HEK293T (cell line): ENCODE measurements at regions not wholly inside any gene's neighbourhood (a gene's known extent, or its start where the extent isn't known, plus 50 kb on each side); places are given as distances from the start of the nearest gene placed in this dataset.

Source experiments
- ARNT ChIP-seq: fragments of 450-650 bp; IDR thresholded peaks from 2 replicates; pipeline ENCODE4 v1.6.1; 2017; ENCODE audit warnings: mild to moderate bottlenecking
- BHLHE40 ChIP-seq: fragments of 450-650 bp; IDR thresholded peaks from 2 replicates; pipeline ENCODE4 v1.6.1; 2016; ENCODE audit warnings: mild to moderate bottlenecking, moderate library complexity, borderline replicate concordance
- ZNF384 ChIP-seq: fragments of 450-650 bp; IDR thresholded peaks from 2 replicates; pipeline ENCODE4 v1.6.1; 2016

DNA sequence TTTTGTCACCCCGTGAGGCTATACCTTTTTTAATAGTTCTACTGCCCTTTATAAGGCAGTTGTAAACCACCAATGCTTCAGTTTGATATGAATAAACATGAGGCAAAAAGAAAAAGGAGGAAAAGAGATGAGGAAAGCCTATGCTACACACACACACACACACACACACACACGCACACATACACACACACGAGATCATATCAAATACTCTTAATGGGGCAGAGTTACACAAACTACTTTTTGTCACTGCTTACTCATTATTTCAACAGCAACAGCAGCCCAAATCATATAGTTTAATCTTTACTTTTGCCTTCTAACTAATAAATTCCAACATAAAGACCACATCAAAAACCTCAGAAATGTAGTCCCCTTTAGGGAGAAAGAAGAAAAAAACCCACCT lies 116.8 kb upstream of the PAM start:
- TF ChIP-seq BHLHE40 (no peak), ZNF384 (no peak), ARNT (no peak)
